ENCODE measurements at regions not wholly inside any gene's neighbourhood (a gene's known extent, or its start where the extent isn't known, plus 50 kb on each side); places are given as distances from the start of the nearest gene placed in this dataset.

DNA sequence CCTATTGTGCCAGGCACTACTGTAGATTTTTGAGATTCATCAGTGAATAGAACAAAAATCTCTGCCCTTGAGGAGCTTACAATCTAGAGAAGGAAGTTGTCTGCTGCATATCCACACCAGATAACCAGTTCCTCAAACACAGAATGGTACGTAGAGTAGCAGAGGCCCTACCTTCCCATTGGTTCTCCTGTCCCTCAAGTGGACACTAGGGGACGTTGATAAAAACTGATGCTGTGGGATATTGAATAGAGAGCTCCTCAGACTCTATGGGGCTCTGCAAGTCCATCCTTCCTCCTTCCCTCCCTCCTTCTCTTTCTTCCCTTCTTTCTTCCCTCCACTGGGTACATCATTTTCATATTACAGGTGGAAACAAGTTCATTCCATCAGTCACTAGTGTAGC lies 371.3 kb downstream of the PBX1 start:
- no peaks in the 10 kb centered on the region for H3K36me3 ChIP-seq (replicated peaks in 1 of 2; ENCODE audit: control insufficient read depth in 1 of 2, insufficient read depth in 2 of 2, low read length in 1 of 2)
- ChIA-PET POLR2A (no interaction called here), CTCF (interaction anchor here (0.8 to 1.0 kb wide), 2 partner anchors 64 to 113 kb away, joined by 3 read pairs; no protein-coding TSS in a partner anchor)
- DNase-seq: no peak
- no peak overlapping the region for H2AFZ ChIP-seq (ENCODE audit: low read depth)
- no peak overlapping the region for H3K9ac ChIP-seq
- H3K27me3 ChIP-seq (ENCODE audit: insufficient read depth): no peaks in the 10 kb centered on the region
- H3K9me3 ChIP-seq: no peaks in the 10 kb centered on the region
- no peaks in the 10 kb centered on the region for H3K79me2 ChIP-seq (ENCODE audit: insufficient read depth)
- no peak for TF ChIP-seq NFIC (IDR thresholded peaks at IDR 0.05; ENCODE audit: borderline replicate concordance)
- TF ChIP-seq RFX5 (IDR thresholded peaks at IDR 0.05; ENCODE audit: low read length): no peak
- TF ChIP-seq, protein P1, sequence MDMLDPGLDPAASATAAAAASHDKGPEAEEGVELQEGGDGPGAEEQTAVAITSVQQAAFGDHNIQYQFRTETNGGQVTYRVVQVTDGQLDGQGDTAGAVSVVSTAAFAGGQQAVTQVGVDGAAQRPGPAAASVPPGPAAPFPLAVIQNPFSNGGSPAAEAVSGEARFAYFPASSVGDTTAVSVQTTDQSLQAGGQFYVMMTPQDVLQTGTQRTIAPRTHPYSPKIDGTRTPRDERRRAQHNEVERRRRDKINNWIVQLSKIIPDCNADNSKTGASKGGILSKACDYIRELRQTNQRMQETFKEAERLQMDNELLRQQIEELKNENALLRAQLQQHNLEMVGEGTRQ (IDR thresholded peaks at IDR 0.05; ENCODE audit: borderline replicate concordance, low read depth, low read length): no peak
- no peak for TF ChIP-seq GATA2 (CRISPR knock-in tag; IDR thresholded peaks at IDR 0.05)
- TF ChIP-seq RAD21 (IDR thresholded peaks at IDR 0.05; ENCODE audit: low read length): no peak
- TF ChIP-seq SMC3 (IDR thresholded peaks at IDR 0.05; ENCODE audit: low read depth, low read length): no peak
- TF ChIP-seq, protein P2, sequence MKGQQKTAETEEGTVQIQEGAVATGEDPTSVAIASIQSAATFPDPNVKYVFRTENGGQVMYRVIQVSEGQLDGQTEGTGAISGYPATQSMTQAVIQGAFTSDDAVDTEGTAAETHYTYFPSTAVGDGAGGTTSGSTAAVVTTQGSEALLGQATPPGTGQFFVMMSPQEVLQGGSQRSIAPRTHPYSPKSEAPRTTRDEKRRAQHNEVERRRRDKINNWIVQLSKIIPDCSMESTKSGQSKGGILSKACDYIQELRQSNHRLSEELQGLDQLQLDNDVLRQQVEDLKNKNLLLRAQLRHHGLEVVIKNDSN (IDR thresholded peaks at IDR 0.05; ENCODE audit: borderline replicate concordance, low read depth): no peak
- TF ChIP-seq JUND (IDR thresholded peaks at IDR 0.05): no peak
- no peak for TF ChIP-seq NRF1 (IDR thresholded peaks at IDR 0.05; ENCODE audit: low read depth, low read length)
- no peak for TF ChIP-seq POLR2AphosphoS5 (IDR thresholded peaks at IDR 0.05; ENCODE audit: low read depth, low read length)
- no peak for TF ChIP-seq FOXM1 (IDR thresholded peaks at IDR 0.05; ENCODE audit: low read depth)
- no peak for TF ChIP-seq RXRA (IDR thresholded peaks at IDR 0.05; ENCODE audit: borderline replicate concordance, low read depth)
- no peak for TF ChIP-seq CHD2 (IDR thresholded peaks at IDR 0.05; ENCODE audit: low read length, partially characterized antibody)
- TF ChIP-seq MEF2A (IDR thresholded peaks at IDR 0.05; ENCODE audit: borderline replicate concordance, low read depth): no peak
- no peak for TF ChIP-seq EZH2phosphoT487 (IDR thresholded peaks at IDR 0.05; ENCODE audit: borderline replicate concordance, low read depth)
- TF ChIP-seq, protein P3, sequence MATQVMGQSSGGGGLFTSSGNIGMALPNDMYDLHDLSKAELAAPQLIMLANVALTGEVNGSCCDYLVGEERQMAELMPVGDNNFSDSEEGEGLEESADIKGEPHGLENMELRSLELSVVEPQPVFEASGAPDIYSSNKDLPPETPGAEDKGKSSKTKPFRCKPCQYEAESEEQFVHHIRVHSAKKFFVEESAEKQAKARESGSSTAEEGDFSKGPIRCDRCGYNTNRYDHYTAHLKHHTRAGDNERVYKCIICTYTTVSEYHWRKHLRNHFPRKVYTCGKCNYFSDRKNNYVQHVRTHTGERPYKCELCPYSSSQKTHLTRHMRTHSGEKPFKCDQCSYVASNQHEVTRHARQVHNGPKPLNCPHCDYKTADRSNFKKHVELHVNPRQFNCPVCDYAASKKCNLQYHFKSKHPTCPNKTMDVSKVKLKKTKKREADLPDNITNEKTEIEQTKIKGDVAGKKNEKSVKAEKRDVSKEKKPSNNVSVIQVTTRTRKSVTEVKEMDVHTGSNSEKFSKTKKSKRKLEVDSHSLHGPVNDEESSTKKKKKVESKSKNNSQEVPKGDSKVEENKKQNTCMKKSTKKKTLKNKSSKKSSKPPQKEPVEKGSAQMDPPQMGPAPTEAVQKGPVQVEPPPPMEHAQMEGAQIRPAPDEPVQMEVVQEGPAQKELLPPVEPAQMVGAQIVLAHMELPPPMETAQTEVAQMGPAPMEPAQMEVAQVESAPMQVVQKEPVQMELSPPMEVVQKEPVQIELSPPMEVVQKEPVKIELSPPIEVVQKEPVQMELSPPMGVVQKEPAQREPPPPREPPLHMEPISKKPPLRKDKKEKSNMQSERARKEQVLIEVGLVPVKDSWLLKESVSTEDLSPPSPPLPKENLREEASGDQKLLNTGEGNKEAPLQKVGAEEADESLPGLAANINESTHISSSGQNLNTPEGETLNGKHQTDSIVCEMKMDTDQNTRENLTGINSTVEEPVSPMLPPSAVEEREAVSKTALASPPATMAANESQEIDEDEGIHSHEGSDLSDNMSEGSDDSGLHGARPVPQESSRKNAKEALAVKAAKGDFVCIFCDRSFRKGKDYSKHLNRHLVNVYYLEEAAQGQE (IDR thresholded peaks at IDR 0.05; ENCODE audit: low read depth, low read length): no peak
- H3K27ac ChIP-seq (ENCODE audit: low read depth in 2 of 2, low read length in 1 of 2): no peak overlapping the region
- no peaks in the 10 kb centered on the region for H3F3A ChIP-seq (replicated peaks; ENCODE audit: insufficient read depth)
- 14% methylated on average over 2 of the region's 2 CpGs for WGBS (ENCODE audit: low lambda C conversion rate)
- peaks cover 0 to 6% of the 10 kb centered on the region in 2 experiments; a peak in 1 of 4 replicates for H3K4me1 ChIP-seq (ENCODE audit: control insufficient read depth in 1 of 2, insufficient read depth in 2 of 2, low read depth in 1 of 2, low read length in 1 of 2)
- no peaks in the 10 kb centered on the region for H4K20me1 ChIP-seq (ENCODE audit: insufficient read depth)
- H3K9me2 ChIP-seq: no peaks in the 10 kb centered on the region
- H3K4me2 ChIP-seq: no peak overlapping the region
- no peak overlapping the region for H3K4me3 ChIP-seq (ENCODE audit: low read depth in 2 of 2, low read length in 1 of 2)
